HL-60 (cell line): ENCODE measurements at regions not wholly inside any gene's neighbourhood (a gene's known extent, or its start where the extent isn't known, plus 50 kb on each side); places are given as distances from the start of the nearest gene placed in this dataset.

Experiments
- GABPA ChIP-seq: IDR thresholded peaks from 2 replicates; pipeline ENCODE4 v1.6.1; 2012; ENCODE audit warnings: low read depth
- POLR2AphosphoS5 ChIP-seq: IDR thresholded peaks from 2 replicates; pipeline ENCODE4 v1.6.1; 2012; ENCODE audit warnings: low read depth
- TF ChIP-seq, protein P1 (sequence below): IDR thresholded peaks from one replicate; pipeline ENCODE4 v1.5.1; 2011; ENCODE audit warnings: low read length, control low read depth, inconsistent platforms; ENCODE audit not compliant: insufficient read depth
- TF ChIP-seq, protein P2 (sequence below): IDR thresholded peaks from 2 replicates; pipeline ENCODE4 v1.6.1; 2012; ENCODE audit warnings: low read depth; ENCODE audit not compliant: insufficient replicate concordance

DNA sequence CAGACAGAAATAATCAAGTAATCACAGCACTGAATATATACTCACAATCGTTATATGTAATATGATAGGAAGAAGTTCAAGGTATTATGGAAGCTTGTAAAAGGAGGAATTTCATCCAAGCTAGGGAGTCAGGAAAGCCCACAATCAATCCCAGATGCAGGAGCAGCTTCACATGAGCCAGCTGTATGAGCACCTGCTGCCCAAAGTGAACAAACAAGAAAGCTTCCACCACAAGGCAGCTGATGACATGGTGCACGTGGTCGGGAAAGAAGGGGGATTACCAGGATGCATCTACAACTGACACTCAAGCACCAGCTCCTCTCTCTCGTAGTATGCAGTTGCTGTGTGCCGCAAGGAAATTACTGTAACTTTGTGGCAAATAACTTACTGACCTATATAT, 225.2 kb downstream of the XPNPEP1 start:
- TF ChIP-seq GABPA (no peak), POLR2AphosphoS5 (no peak)
- TF ChIP-seq, protein P1, sequence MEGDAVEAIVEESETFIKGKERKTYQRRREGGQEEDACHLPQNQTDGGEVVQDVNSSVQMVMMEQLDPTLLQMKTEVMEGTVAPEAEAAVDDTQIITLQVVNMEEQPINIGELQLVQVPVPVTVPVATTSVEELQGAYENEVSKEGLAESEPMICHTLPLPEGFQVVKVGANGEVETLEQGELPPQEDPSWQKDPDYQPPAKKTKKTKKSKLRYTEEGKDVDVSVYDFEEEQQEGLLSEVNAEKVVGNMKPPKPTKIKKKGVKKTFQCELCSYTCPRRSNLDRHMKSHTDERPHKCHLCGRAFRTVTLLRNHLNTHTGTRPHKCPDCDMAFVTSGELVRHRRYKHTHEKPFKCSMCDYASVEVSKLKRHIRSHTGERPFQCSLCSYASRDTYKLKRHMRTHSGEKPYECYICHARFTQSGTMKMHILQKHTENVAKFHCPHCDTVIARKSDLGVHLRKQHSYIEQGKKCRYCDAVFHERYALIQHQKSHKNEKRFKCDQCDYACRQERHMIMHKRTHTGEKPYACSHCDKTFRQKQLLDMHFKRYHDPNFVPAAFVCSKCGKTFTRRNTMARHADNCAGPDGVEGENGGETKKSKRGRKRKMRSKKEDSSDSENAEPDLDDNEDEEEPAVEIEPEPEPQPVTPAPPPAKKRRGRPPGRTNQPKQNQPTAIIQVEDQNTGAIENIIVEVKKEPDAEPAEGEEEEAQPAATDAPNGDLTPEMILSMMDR, result no peak
- TF ChIP-seq, protein P2, sequence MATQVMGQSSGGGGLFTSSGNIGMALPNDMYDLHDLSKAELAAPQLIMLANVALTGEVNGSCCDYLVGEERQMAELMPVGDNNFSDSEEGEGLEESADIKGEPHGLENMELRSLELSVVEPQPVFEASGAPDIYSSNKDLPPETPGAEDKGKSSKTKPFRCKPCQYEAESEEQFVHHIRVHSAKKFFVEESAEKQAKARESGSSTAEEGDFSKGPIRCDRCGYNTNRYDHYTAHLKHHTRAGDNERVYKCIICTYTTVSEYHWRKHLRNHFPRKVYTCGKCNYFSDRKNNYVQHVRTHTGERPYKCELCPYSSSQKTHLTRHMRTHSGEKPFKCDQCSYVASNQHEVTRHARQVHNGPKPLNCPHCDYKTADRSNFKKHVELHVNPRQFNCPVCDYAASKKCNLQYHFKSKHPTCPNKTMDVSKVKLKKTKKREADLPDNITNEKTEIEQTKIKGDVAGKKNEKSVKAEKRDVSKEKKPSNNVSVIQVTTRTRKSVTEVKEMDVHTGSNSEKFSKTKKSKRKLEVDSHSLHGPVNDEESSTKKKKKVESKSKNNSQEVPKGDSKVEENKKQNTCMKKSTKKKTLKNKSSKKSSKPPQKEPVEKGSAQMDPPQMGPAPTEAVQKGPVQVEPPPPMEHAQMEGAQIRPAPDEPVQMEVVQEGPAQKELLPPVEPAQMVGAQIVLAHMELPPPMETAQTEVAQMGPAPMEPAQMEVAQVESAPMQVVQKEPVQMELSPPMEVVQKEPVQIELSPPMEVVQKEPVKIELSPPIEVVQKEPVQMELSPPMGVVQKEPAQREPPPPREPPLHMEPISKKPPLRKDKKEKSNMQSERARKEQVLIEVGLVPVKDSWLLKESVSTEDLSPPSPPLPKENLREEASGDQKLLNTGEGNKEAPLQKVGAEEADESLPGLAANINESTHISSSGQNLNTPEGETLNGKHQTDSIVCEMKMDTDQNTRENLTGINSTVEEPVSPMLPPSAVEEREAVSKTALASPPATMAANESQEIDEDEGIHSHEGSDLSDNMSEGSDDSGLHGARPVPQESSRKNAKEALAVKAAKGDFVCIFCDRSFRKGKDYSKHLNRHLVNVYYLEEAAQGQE, result no peak
